AG08395 (cell line): ENCODE measurements at regions not wholly inside any gene's neighbourhood (a gene's known extent, or its start where the extent isn't known, plus 50 kb on each side); places are given as distances from the start of the nearest gene placed in this dataset.

Source experiments
- DNase-seq: peaks from one replicate; pipeline ENCODE4 v3.0.0; 2012; ENCODE audit warnings: mixed read lengths, low spot score

DNA sequence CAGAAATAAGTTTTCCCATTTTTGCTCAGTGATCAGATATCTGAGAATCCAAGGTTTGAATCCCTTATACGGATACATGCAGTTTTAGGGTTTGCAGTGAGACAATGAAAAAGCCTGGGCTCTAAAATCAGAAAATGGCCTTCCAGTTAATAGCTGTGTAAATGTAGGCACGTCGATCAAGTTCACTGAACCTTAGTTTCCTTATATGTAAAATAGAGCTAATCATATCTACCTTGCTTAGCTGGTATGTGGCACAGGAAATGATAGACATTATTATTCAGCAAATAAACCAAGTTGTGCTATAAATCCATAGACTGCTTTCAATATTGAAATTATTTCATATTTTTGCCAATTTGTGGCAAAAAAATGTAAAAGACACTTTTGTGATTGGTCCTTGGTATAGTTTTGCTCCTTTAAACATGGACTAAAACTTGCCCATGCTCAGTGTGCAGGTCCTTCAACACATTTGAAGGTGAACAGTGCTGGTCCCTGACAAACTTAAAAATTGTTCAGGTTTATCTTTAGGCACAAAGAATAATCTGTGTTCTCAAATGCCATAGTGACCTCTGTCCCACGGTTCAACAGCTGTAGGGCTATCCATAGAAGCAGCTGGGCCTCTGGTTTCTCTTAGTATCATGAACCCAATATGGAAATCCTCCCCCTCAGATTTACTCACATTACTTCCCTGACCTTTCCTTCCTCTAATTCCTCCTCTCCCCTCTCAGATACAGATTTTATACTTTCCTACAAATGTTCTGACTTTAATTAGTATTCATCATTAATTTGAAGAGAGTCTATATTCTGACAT, 51.0 kb downstream of the CCDC54 start:
- no peak for DNase-seq

GRCh38 chr3:107429320-107430181, 52.3 kb downstream of the CCDC54 start:
- DNase-seq, result peak; percentile 93

- no peak for DNase-seq
Observed at GRCh38 chr3:107430214-107430995, 53.2 kb downstream of the CCDC54 start.

DNA sequence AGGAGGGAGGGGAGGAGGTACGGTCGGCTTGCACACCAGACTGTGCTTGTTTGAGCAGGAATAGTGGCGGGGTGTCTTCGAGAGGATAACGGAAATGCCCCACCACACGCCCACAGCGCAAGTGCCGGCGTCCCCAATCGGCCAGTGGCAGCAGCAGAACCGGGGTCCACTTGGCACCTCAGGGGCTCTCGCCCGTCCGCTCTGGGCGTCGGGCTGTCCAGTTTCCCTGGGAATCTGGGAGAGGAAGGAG, 53.7 kb downstream of the CCDC54 start:
- no peak for DNase-seq

DNA sequence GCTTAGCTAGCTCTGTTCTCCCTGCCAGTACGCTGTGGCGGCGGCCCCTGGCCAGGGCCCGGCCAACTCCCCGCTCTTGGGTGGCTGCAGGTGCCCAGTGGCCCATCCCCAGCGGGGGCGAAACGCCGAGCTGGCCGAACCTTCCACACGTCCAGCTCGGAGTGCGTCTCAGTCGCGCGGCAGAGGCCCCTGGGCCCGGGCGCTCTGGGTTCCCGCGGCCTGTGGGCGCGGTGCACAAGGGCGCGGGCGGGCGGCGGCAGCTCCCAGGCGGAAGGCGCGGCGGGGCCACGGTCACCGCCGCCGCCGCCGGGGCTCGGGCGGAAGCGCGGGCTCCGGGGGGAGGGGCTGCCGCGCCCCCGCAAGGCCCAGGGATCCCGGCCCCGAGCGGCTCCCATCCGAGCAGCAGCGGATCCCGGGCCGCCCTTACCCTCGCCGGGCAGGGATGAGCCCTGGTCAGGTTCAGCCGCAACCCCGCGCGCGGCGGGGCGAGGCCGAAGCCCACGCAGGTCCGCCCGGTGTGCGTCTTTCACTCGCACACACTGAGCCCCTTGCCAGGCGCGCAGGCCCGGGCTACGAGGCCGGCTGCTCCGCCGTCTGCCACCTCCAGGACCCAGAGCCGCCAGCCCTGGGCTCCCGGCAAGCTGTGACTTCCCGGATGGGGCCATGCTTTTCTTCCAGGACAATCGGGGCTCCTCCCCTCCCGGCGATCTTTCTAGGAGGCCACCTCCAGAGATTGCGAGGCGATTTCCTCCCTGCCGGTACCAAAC, 54.2 kb downstream of the CCDC54 start:
- peak; percentile 79 for DNase-seq

GRCh38 chr3:107432013-107432515, 54.8 kb downstream of the CCDC54 start:
- DNase-seq, result no peak

- no peak for DNase-seq
Observed at GRCh38 chr3:107432646-107433045, 55.4 kb downstream of the CCDC54 start.

- DNase-seq, result no peak
Observed at GRCh38 chr3:107436029-107436428, 58.8 kb downstream of the CCDC54 start.

- no peak for DNase-seq
Observed at GRCh38 chr3:107438671-107439070, 61.4 kb downstream of the CCDC54 start.

GRCh38 chr3:107441617-107442016, 64.4 kb downstream of the CCDC54 start:
- DNase-seq, result no peak

- no peak for DNase-seq
Observed at GRCh38 chr3:107443461-107443860, 66.2 kb downstream of the CCDC54 start.

DNA sequence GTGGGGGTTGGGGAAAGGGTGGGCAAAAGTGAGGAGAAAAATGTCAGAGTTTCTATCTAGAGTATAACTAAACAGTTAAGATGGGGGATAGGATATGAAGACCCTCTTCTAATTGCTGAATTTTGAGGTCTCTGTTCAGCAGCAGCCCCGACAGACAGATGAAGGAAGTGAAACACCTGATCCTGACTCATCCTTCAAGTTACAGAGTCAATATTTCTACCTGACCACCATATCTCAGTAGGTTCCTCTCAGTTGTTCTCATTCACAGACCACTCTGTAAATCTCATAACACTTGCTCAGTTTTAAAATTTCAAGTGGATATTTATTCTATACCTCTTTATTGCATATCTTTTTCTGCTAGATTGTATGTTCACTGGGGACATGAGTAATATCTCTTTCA, 69.5 kb downstream of the CCDC54 start:
- DNase-seq, result no peak

DNA sequence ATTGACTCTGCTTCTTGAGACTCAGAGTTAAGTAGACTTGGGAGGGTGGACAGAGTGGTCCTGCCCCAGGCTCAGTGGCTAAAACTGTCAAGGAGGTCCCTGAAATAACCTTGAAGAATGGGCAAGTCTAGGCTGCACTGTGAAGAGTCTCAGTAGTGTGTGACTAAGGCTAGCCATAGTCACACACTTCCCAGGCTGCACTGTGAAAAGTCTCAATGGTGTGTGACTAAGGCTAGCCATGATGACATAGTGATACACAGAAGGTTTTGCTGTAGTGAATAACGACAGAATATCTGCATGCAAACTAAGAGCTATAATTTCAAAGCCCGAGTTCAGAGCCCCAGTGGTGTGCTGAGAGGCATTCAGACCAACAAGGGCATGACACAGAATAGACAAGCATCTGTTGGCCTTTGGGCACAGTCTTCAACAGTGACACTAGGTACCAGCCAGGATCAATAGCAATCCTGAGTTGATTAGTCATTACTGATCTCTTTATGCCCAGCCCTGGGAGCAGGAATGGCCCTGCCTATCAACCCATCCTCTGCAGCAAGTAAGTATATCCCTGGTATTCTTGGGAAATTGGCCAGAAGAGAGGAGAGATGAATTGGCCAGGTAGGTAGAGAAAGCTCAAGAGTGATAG, 72.4 kb upstream of the BBX start:
- DNase-seq, result peak; percentile 35

GRCh38 chr3:107452436-107452835, 70.3 kb upstream of the BBX start:
- peak; percentile 41 for DNase-seq

GRCh38 chr3:107453504-107453903, 69.3 kb upstream of the BBX start:
- no peak for DNase-seq

GRCh38 chr3:107455621-107456020, 67.1 kb upstream of the BBX start:
- DNase-seq, result no peak

- DNase-seq, result no peak
Observed at GRCh38 chr3:107456501-107456900, 66.3 kb upstream of the BBX start.

DNA sequence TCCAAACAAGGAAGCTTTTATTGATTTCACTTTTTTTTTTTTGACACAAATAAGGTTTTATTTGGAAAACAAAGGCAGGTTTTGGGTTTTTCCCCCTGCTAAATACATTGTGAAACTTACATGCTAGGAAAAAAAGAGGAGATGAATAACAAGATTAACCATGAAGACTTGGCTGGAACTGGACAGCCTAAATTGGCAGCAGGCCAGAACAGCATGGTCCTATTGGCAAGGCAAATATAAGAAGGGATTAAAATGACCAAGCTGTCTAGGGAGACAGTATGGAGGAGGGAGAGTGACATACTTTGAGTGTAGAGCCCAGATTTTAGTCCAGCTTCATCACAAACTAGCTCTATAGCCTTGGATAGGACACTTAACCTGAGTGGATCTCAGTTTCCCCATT, 63.9 kb upstream of the BBX start:
- no peak for DNase-seq

DNA sequence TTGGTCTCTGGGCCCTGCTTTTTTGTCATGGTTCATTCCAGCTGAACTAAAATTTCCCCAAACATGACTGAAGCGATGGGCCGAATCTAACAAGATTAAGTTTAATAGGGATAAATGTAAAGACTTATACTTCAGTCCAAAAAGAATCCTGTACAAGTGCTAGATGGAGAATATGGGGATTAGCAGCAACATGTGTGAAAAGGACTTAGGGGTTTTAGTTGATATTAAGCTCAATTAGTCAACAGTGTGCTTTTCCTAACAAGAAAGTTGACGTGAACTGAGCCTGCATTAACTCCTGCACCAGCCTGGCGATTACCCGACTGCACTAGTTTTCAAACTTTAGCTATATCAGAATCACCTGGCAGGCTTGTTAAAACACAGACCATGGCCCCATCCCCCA, 61.0 kb upstream of the BBX start:
- no peak for DNase-seq

- DNase-seq, result no peak
Observed at GRCh38 chr3:107464037-107464436, 58.7 kb upstream of the BBX start.

DNA sequence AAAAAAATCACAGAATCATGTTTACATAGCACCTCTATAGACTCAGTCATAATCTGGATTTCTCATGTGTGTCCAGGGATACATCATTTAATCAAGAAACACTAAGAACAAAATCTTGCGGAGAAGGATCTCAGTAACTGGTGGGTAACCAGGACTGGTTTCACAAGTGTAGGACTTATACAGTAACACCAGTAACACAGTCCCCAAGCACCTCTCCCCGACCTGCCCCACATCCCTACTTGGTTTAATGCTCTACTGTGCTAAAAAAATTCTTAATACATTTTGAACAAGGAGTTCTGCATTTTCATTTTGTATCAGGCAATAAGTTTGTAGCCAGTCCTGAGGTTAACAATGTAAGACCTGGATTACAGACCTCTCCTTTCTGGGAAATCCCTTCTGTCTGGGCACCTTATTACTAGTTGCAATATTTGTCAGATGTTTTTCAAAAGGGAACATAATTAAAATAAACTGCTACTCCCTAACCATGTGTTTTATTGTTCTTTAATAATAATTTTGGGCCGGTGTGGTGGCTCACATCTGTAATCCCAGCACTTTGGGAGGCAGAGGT, 57.6 kb upstream of the BBX start:
- DNase-seq, result no peak
